GM10248 (cell line): ENCODE measurements at regions not wholly inside any gene's neighbourhood (a gene's known extent, or its start where the extent isn't known, plus 50 kb on each side); places are given as distances from the start of the nearest gene placed in this dataset.

Experiments used
- CTCF ChIA-PET: fragments of 300-600 bp; sonication (Branson Sonifier 250); formaldehyde crosslinking; extraction: SDS; loops from one replicate; lab custom pipeline; 2021; ENCODE audit warnings: antibody characterized with exemption; lab: Yijun Ruan, JAX
- POLR2A ChIA-PET: fragments of 350-650 bp; sonication (Branson Sonifier 250); formaldehyde crosslinking; extraction: SDS; loops from one replicate; lab custom pipeline; 2020; ENCODE audit warnings: antibody characterized with exemption; lab: Yijun Ruan, JAX
- DNase-seq: peaks from one replicate; pipeline ENCODE4 v3.0.0; 2012; ENCODE audit errors: extremely low spot score
- TF ChIP-seq, protein P1 (sequence below): IDR thresholded peaks from 2 replicates; pipeline ENCODE4 v1.5.1; 2012; ENCODE audit warnings: mild to moderate bottlenecking, low read depth; ENCODE audit errors: extremely low read depth, missing control alignments, control extremely low read depth

DNA sequence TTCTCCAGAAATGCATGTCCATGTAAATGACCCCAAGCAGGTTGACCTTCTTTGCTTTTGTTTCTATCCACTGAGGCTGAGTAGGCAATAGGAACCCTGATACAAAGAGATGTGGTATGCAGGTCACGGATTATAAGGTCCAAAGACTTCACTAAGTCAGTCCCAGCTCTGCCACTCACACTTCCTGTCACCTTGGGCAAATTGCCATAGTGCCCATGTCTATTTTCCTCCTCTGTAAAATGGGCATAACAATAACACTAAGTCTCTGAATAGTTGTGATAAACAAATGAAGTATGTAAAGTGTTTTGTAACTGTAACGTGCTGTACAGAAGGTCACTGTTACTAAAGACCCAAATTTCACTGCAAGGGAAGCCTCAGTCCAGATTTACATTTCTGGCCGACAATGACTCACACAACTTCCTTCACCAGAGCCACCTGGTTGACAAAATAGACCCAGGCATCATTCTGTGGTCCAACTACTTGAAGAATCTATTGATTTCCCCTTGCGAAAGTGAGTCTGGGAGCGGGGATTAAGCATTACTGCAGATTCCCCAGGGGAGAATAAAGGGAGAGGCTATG lies 175.4 kb upstream of the LPP start:
- TF ChIP-seq, protein P1, sequence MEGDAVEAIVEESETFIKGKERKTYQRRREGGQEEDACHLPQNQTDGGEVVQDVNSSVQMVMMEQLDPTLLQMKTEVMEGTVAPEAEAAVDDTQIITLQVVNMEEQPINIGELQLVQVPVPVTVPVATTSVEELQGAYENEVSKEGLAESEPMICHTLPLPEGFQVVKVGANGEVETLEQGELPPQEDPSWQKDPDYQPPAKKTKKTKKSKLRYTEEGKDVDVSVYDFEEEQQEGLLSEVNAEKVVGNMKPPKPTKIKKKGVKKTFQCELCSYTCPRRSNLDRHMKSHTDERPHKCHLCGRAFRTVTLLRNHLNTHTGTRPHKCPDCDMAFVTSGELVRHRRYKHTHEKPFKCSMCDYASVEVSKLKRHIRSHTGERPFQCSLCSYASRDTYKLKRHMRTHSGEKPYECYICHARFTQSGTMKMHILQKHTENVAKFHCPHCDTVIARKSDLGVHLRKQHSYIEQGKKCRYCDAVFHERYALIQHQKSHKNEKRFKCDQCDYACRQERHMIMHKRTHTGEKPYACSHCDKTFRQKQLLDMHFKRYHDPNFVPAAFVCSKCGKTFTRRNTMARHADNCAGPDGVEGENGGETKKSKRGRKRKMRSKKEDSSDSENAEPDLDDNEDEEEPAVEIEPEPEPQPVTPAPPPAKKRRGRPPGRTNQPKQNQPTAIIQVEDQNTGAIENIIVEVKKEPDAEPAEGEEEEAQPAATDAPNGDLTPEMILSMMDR: no peak
- ChIA-PET POLR2A (no interaction called here), CTCF (interaction anchor here (1.0 kb wide), 1 partner anchor 238 kb away, joined by 3 read pairs; no protein-coding TSS in a partner anchor)
- DNase-seq: no peak

DNA sequence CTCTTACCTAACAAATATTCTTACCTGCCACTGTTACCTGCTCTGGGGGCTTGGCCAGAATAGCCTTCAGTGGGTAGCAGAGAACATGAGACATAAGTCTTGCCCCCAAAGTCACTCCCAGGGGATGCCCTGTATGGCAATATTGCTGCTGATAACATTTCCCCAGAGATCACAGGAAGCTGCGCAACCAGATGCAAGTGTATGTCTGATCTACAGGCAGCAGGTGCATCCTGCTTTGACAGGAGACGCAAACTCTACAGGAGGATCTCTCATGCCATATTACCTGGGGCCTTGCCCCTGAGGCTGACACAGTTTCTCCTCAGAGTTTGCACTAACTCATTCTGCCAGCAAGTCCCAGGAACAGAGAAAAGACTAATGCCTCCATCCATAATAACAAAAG lies 174.4 kb upstream of the LPP start:
- POLR2A ChIA-PET: no interaction called here
- DNase-seq: no peak
- CTCF ChIA-PET: interaction anchor here (1.2 kb wide), 1 partner anchor 10 kb away, joined by 3 read pairs; no protein-coding TSS in a partner anchor
- TF ChIP-seq, protein P1: no peak

DNA sequence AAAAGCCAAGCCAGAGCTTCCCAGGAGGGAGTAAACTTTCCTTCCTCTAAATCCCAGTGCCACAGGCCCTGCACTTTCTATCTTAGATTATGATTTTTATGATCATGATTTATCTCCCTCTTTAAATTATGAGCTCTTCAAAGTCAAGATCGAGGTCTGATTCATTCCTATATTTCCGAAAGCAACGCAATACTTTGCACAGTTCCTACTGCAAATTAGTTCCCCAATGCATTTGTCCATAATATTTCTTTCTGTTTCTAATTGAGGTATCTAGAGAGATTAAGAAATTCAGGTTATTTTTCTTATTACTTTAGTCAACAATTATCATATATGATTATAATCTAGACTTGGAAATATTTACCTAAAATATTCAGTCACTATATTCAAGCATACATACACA lies 173.1 kb upstream of the LPP start:
- POLR2A ChIA-PET: no interaction called here
- TF ChIP-seq, protein P1: no peak
- CTCF ChIA-PET: no interaction called here
- DNase-seq: no peak

DNA sequence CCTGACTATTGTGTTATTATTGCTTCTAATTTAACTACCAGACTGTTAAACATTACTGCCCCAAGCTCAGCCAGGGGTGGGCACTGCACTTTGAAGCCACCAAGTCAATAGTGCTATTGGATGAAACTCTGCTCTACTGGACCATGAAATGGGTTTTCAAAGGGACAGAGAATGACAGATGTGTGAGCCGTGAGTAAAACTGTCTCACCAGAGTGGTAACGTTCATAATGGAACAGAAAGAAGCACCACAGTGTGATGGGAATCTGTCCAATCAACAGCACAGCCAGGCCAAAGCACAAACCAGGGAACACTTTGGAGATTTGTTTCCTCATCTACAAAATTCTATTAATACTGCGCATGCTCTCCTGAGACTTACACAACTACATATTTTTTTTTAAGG lies 171.8 kb upstream of the LPP start:
- CTCF ChIA-PET: no interaction called here
- POLR2A ChIA-PET: no interaction called here
- TF ChIP-seq, protein P1: no peak
- no peak for DNase-seq

DNA sequence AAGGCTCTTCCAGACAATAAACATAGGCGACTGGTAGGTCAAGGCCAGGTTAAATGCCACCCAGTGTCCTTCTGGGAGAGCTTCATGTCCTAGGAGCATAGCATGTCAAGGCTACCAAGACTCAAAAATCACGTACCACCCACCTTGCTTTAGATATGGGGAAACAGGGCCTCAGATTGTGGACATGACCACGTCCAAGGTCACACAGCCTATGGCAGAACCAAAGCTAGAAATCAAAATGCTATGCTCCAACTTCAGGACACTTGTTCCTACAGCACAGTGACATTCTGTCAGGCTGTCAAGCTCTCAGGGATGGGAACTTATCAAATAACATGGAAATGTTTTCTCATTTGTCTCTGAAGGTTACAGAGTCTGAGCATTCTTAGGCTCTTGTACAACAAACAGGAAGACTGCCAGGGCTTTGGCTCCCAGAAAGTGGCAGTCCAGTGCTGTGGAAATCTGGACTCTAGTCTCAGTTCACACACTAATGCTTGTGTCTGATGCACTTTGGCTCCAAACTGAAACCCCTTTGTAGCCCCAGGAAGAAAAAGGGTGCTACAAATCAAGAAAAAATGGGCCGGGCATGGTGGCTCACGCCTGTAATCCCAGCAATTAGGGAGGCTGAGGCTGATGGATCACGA lies 170.4 kb upstream of the LPP start:
- POLR2A ChIA-PET: no interaction called here
- TF ChIP-seq, protein P1: no peak
- CTCF ChIA-PET: interaction anchor here (1.0 to 1.5 kb wide), 3 partner anchors 7 to 12 kb away, joined by 3 to 4 read pairs (median 3); no protein-coding TSS in a partner anchor
- no peak for DNase-seq

DNA sequence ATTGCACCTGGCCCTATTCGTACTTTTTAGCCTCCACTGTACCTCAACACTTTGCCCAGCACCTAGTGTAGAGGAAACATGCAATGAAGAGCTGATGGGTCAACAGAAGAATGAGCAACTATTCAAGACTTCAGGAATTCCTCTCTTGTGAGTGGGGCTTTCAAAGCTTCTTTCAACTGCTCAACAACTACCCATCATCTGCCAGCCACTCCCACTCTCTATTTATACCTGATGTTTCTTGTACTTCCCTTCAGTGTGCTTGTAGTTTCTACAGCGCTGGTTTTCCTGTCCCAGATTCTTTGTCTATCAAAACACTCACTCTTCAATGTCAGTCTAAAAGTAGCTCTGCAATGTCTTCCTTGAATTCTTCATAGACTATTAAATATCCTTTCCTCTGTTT lies 168.3 kb upstream of the LPP start:
- TF ChIP-seq, protein P1: no peak
- CTCF ChIA-PET: no interaction called here
- no peak for DNase-seq
- POLR2A ChIA-PET: no interaction called here

DNA sequence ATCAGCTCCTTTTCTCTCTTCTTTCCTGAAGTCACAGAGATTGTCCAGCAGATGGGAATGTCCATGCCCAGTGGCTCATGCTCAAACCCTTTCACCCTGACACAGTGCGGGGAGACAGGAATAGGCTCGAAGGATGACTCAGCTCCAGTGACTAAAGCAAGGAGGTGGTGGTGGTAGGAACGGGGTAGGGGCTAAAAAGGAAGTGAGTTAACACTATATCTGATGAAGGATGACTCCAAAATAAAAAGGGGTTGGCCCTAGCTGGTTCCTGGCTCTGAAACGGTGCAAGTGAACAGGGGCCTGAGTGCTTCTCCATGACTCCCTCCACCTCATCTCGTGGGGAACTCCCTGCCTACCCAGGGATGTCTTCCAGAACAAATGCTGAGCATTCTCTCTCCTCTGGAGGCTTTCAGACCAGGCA lies 167.4 kb upstream of the LPP start:
- ChIA-PET CTCF (no interaction called here), POLR2A (no interaction called here)
- TF ChIP-seq, protein P1: no peak
- DNase-seq: no peak
